Activated CD4-positive, alpha-beta memory T cell treated with anti-CD3 and anti-CD28 coated beads, Interleukin-2, amount 10 ng/mL, durations not matched to agents 7 days and 5 days (primary cell): ENCODE measurements at regions not wholly inside any gene's neighbourhood (a gene's known extent, or its start where the extent isn't known, plus 50 kb on each side); places are given as distances from the start of the nearest gene placed in this dataset.
"Not testable (repeated sequence)": the region's sequence is repeated elsewhere in the genome, so short reads cannot be mapped to it uniquely, and the experiment has no call there.

Experiments
- CTCF ChIA-PET: fragments of 350-600 bp; sonication (Branson Sonifier 250); formaldehyde crosslinking; loops from one replicate; lab custom pipeline; 2021; ENCODE audit warnings: antibody characterized with exemption, inconsistent platforms; lab: Charles Lee
- POLR2A ChIA-PET: fragments of 350-600 bp; sonication (Branson Sonifier 250); formaldehyde crosslinking; loops from one replicate; lab custom pipeline; 2021; ENCODE audit warnings: antibody characterized with exemption; lab: Charles Lee
- DNase-seq: peaks from one replicate; pipeline ENCODE4 v3.0.0-alpha.2; 2020
- H3K27ac Mint-ChIP-seq: one replicate; pipeline ENCODE4 v1.8.0; 2021; ENCODE audit warnings: mild to moderate bottlenecking, mixed read lengths
- H3K27me3 Mint-ChIP-seq: one replicate; pipeline ENCODE4 v1.8.0; 2021; ENCODE audit warnings: mixed read lengths
- H3K36me3 Mint-ChIP-seq: one replicate; pipeline ENCODE4 v1.8.0; 2021; ENCODE audit warnings: low read depth, mixed read lengths
- H3K4me1 Mint-ChIP-seq: one replicate; pipeline ENCODE4 v1.8.0; 2021; ENCODE audit warnings: mixed read lengths
- H3K4me3 Mint-ChIP-seq: one replicate; pipeline ENCODE4 v1.8.0; 2021; ENCODE audit warnings: mild to moderate bottlenecking, mixed read lengths
- H3K9me3 Mint-ChIP-seq: one replicate; pipeline ENCODE4 v1.8.0; 2021; ENCODE audit warnings: mixed read lengths

DNA sequence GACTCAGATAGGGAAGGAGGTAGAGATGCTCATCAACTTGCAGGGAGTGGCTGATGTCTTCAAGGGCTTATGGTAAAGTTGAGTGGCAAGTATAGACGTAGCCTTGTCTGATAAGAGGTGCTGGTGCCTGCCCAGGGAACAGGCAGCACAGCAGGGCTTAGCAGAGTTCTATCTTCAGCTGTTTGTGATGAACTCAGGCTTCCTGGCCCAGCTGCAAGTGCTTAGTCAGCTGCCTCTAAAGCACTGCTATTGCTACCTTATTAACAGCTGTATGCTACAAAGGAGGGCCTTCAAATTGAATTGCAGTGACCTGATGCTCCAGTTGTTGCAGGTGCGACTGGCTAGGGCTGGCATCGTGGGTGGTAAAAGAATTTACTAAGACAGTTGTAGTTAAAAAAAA lies 82.1 kb downstream of the TSN start:
- no peak overlapping the region for H3K4me3 Mint-ChIP-seq
- no peak overlapping the region for H3K27ac Mint-ChIP-seq
- no peaks in the 10 kb centered on the region for H3K9me3 Mint-ChIP-seq
- ChIA-PET POLR2A (no interaction called here), CTCF (no interaction called here)
- H3K4me1 Mint-ChIP-seq: no peaks in the 10 kb centered on the region
- no peak for DNase-seq
- H3K27me3 Mint-ChIP-seq: peaks cover 10% of the 10 kb centered on the region
- H3K36me3 Mint-ChIP-seq: no peaks in the 10 kb centered on the region

DNA sequence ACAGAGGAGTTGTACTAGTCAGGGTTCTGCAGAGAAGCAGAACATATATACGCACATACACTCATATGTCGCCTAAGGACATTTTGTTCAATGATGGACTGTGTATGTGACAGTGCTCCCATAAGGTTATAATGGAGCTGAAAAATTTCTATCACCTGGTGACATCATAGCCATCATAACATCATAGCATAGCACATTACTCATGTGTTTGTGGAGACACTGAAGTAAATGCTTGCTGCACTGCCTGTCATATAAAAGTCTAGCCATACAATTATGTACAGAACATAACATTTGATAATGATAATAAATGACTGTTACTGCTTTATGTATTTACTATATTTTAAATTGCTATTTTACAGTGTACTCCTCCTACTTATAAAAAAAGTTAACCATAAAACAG lies 83.1 kb downstream of the TSN start:
- Mint-ChIP-seq H3K36me3 (no peaks in the 10 kb centered on the region), H3K9me3 (no peaks in the 10 kb centered on the region), H3K27ac (no peak overlapping the region), H3K27me3 (peaks cover 9% of the 10 kb centered on the region), H3K4me1 (no peaks in the 10 kb centered on the region), H3K4me3 (no peak overlapping the region)
- CTCF ChIA-PET: no interaction called here
- POLR2A ChIA-PET: no interaction called here
- DNase-seq: no peak

- Mint-ChIP-seq H3K4me3 (no peak overlapping the region), H3K36me3 (no peaks in the 10 kb centered on the region), H3K27me3 (peaks cover 8% of the 10 kb centered on the region), H3K9me3 (no peaks in the 10 kb centered on the region), H3K4me1 (no peaks in the 10 kb centered on the region), H3K27ac (no peak overlapping the region)
- POLR2A ChIA-PET: no interaction called here
- CTCF ChIA-PET: no interaction called here
- DNase-seq: no peak
Measured at GRCh38 chr2:121839584-121839983, 84.1 kb downstream of the TSN start.

DNA sequence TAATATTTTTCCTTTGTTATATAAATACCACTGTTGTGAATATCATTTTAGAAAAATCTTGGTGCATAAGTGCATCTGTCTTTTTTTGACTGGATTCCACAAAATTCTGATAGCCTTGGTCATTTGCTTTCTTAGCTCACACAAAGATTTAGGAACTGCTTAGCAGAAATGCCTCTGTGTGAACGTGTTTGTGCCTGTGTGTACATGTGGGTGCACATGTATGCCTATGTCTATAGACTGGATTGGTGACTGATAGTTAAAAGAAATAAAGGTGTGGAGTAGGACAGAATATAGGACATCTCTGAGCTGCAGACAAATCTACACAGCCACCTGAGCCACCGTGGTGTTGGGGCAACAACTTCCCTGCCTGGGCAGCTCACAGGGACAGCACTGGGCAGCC lies 93.8 kb downstream of the TSN start:
- no peak for DNase-seq
- Mint-ChIP-seq H3K9me3 (no peaks in the 10 kb centered on the region), H3K27me3 (peaks cover 8% of the 10 kb centered on the region), H3K4me3 (no peak overlapping the region), H3K27ac (no peak overlapping the region), H3K4me1 (no peaks in the 10 kb centered on the region), H3K36me3 (no peaks in the 10 kb centered on the region)
- POLR2A ChIA-PET: no interaction called here
- CTCF ChIA-PET: no interaction called here

DNA sequence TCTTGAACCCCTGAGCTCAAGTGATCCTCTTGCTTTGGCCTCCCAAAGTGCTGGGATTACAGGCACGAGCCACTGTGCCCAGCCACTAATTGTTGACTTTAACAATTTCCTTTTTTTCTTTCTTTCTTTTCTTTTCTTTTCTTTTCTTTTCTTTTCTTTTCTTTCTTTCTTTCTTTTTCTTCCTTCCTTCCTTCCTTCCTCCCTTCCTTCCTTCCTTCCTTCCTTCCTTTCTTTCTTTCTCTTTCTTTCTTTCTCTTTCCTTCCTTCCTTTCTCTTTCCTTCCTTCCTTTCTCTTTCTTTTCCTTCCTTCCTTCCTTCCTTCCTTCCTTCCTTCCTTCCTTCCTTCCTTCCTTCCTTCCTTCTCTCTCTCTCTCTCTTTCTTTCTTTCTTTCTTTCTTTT lies 97.7 kb downstream of the TSN start:
- CTCF ChIA-PET, POLR2A ChIA-PET, H3K27ac Mint-ChIP-seq, DNase-seq, H3K9me3 Mint-ChIP-seq, H3K4me1 Mint-ChIP-seq, H3K4me3 Mint-ChIP-seq, H3K36me3 Mint-ChIP-seq: not testable (repeated sequence)
- H3K27me3 Mint-ChIP-seq: peaks cover 26% of the 10 kb centered on the region

- DNase-seq: no peak
- H3K4me1 Mint-ChIP-seq: no peaks in the 10 kb centered on the region
- ChIA-PET POLR2A (no interaction called here), CTCF (no interaction called here)
- no peaks in the 10 kb centered on the region for H3K9me3 Mint-ChIP-seq
- no peaks in the 10 kb centered on the region for H3K36me3 Mint-ChIP-seq
- no peak overlapping the region for H3K27ac Mint-ChIP-seq
- H3K27me3 Mint-ChIP-seq: peaks cover 20% of the 10 kb centered on the region
- no peak overlapping the region for H3K4me3 Mint-ChIP-seq
Measured at GRCh38 chr2:121855510-121855909, 100.1 kb downstream of the TSN start.

DNA sequence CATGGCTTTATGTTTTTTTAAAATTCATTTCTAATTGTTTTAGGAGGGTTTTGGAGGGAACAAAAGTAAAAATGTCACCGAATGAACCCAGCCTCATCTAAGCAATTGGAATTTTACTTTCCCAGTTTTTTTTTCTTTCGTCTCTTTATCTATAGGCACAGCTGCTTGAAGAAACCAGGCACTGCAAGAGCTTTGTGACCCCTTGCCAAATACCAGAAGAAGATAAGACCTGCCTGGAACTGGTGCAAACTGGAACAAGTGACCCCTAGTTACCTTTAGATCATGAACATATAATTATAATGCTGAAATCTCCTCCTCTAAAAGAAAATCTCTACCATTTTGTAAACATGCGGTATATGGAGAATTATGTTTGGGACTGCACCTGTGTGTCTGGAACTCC lies 100.9 kb downstream of the TSN start:
- POLR2A ChIA-PET: no interaction called here
- no peak overlapping the region for H3K27ac Mint-ChIP-seq
- CTCF ChIA-PET: no interaction called here
- H3K27me3 Mint-ChIP-seq: peaks cover 20% of the 10 kb centered on the region
- no peaks in the 10 kb centered on the region for H3K4me1 Mint-ChIP-seq
- no peak for DNase-seq
- no peak overlapping the region for H3K4me3 Mint-ChIP-seq
- no peaks in the 10 kb centered on the region for H3K36me3 Mint-ChIP-seq
- no peaks in the 10 kb centered on the region for H3K9me3 Mint-ChIP-seq

GRCh38 chr2:121858369-121858768 lies 102.9 kb downstream of the TSN start:
- Mint-ChIP-seq H3K36me3 (no peaks in the 10 kb centered on the region), H3K27ac (no peak overlapping the region), H3K4me3 (no peak overlapping the region), H3K4me1 (no peaks in the 10 kb centered on the region), H3K27me3 (peaks cover 20% of the 10 kb centered on the region), H3K9me3 (no peaks in the 10 kb centered on the region)
- no peak for DNase-seq
- CTCF ChIA-PET: no interaction called here
- POLR2A ChIA-PET: no interaction called here

- Mint-ChIP-seq H3K4me1 (no peaks in the 10 kb centered on the region), H3K9me3 (no peaks in the 10 kb centered on the region), H3K27ac (no peak overlapping the region), H3K4me3 (no peak overlapping the region), H3K36me3 (no peaks in the 10 kb centered on the region), H3K27me3 (peaks cover 21% of the 10 kb centered on the region)
- CTCF ChIA-PET: no interaction called here
- DNase-seq: no peak
- POLR2A ChIA-PET: no interaction called here
Measured at GRCh38 chr2:121858847-121859246, 103.4 kb downstream of the TSN start.

DNA sequence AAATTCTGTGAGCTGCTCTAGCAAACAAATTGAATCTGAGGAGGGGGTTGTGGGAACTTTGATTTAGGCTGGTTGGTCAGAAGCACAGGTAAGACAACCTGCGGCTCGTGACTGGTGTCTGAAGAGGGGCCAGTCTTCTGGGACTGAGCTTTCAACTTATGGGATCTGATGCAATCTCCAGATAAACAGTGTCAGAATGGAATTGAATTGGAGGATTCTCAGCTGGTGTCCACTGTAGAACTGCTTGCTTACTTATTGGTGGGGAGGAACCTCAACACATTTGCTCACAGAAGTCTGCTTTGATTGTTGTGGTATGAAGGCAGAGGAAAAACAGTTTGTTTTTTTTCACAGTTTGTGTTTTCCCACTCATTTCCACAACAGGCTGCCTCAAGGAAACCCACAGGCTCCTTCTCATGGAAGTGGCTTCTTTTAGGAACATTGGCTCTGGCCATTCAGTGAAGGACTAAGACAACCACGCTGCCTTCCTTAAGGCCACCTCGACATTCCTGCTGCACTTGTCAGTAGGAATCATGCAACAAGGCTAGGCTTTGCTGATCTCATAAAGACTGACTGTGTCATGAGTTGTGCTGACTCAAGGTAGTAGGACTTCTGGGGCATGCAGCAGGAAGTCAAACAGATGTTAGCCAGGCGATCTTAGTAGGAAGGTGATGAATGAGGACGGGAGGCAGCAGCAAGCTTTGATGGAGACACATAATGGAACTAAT lies 104.7 kb downstream of the TSN start:
- ChIA-PET CTCF (no interaction called here), POLR2A (no interaction called here)
- no peaks in the 10 kb centered on the region for H3K36me3 Mint-ChIP-seq
- H3K9me3 Mint-ChIP-seq: no peaks in the 10 kb centered on the region
- H3K27me3 Mint-ChIP-seq: peaks cover 17% of the 10 kb centered on the region
- DNase-seq: no peak
- no peak overlapping the region for H3K4me3 Mint-ChIP-seq
- no peak overlapping the region for H3K27ac Mint-ChIP-seq
- H3K4me1 Mint-ChIP-seq: no peaks in the 10 kb centered on the region

GRCh38 chr2:121860758-121861227 lies 105.3 kb downstream of the TSN start:
- Mint-ChIP-seq H3K4me3 (no peak overlapping the region), H3K27ac (no peak overlapping the region), H3K9me3 (no peaks in the 10 kb centered on the region), H3K4me1 (no peaks in the 10 kb centered on the region), H3K27me3 (peaks cover 16% of the 10 kb centered on the region), H3K36me3 (no peaks in the 10 kb centered on the region)
- CTCF ChIA-PET: no interaction called here
- POLR2A ChIA-PET: no interaction called here
- no peak for DNase-seq

DNA sequence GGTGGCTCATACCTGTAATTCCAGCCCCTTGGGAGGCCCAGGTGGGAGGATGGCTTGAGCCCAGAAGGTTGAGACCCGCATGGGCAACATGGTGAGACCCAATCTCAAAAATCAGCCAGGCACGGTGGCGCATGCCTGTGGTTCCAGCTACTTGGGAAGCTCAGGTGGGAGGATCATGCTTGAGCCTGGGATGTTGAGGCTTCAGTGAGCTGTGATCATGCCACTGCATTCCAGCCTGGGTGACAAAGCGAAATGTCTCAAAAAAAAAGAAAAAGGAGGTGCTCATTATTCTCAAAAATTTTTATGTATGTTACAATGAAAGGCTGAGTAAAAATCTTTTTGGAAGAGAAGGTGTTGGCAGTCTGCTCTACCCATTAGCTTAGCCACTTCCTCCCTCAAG lies 106.8 kb downstream of the TSN start:
- Mint-ChIP-seq H3K27me3 (peaks cover 5% of the 10 kb centered on the region), H3K27ac (no peak overlapping the region), H3K4me1 (no peaks in the 10 kb centered on the region), H3K4me3 (no peak overlapping the region), H3K9me3 (no peaks in the 10 kb centered on the region), H3K36me3 (no peaks in the 10 kb centered on the region)
- DNase-seq: no peak
- POLR2A ChIA-PET: no interaction called here
- CTCF ChIA-PET: interaction anchor here (0.6 kb wide), 1 partner anchor 60 kb away, joined by 4 read pairs; no protein-coding TSS in a partner anchor

DNA sequence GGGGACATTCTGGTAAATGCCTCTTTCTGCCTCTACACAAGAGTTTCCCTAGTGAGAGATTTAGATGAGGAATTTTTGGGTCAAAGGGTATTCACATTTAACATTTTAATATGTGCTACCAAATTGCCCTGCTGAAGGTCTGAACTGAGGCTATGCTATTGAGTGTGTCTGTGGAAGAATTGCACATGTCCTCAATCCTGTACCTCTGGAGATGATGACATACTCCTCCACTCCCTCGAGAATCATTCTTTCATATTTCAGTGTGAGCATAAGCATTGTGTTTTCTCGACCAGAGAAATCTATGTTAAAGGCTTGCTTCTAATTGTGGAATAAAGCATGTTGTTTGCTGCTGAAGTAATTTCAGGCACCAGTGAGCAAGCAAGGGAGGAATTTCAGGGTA lies 110.5 kb downstream of the TSN start:
- peaks cover 1% of the 10 kb centered on the region for H3K27me3 Mint-ChIP-seq
- H3K9me3 Mint-ChIP-seq: no peaks in the 10 kb centered on the region
- POLR2A ChIA-PET: no interaction called here
- no peak overlapping the region for H3K4me3 Mint-ChIP-seq
- H3K27ac Mint-ChIP-seq: no peak overlapping the region
- no peaks in the 10 kb centered on the region for H3K36me3 Mint-ChIP-seq
- CTCF ChIA-PET: no interaction called here
- DNase-seq: no peak
- no peaks in the 10 kb centered on the region for H3K4me1 Mint-ChIP-seq

- Mint-ChIP-seq H3K9me3 (no peaks in the 10 kb centered on the region), H3K4me1 (no peaks in the 10 kb centered on the region), H3K4me3 (no peak overlapping the region), H3K36me3 (no peaks in the 10 kb centered on the region), H3K27ac (no peak overlapping the region), H3K27me3 (peaks cover 1% of the 10 kb centered on the region)
- ChIA-PET CTCF (no interaction called here), POLR2A (no interaction called here)
- DNase-seq: no peak
Measured at GRCh38 chr2:121866789-121867188, 111.3 kb downstream of the TSN start.
